GM12878 (cell line): ENCODE measurements at regions not wholly inside any gene's neighbourhood (a gene's known extent, or its start where the extent isn't known, plus 50 kb on each side); places are given as distances from the start of the nearest gene placed in this dataset.
A peak's percentile ranks its signal among the peaks of the same experiment; 100 is the strongest.

Experiments used
- ATAC-seq: fragments of 200-7000 bp; cut with Tn5 transposase; 3 replicates; pipeline ENCODE4 v1.9.1; 2020; ENCODE audit warnings: mild to moderate bottlenecking, moderate library complexity
- BruUV-seq: library from RNA; stranded (reverse); fragments of 400-500 nt; replicated peaks from 2 replicates; lab custom pipeline; 2021; lab: Mats Ljungman, UMichigan
- CTCF ChIA-PET: fragments of 300-600 bp; sonication (Branson Sonifier 250); formaldehyde crosslinking; extraction: SDS; loops from one replicate; lab custom pipeline; 2021; ENCODE audit warnings: inconsistent platforms; lab: Yijun Ruan, JAX
- POLR2A ChIA-PET: fragments of 350-600 bp; formaldehyde crosslinking; extraction: SDS; loops from one replicate; lab custom pipeline; 2021; ENCODE audit warnings: inconsistent platforms; lab: Charles Lee
- RAD21 ChIA-PET: fragments of 300-600 bp; sonication (Branson Sonifier 250); formaldehyde crosslinking; loops from one replicate; lab custom pipeline; 2023; ENCODE audit warnings: antibody characterized with exemption; ENCODE audit not compliant: unreplicated experiment; lab: Charles Lee
- SMC1A ChIA-PET: fragments of 300-600 bp; sonication (Branson Sonifier 250); formaldehyde crosslinking; loops from one replicate; lab custom pipeline; 2023; ENCODE audit not compliant: unreplicated experiment, uncharacterized antibody; lab: Charles Lee
- DNase-seq: peaks from one replicate; pipeline ENCODE4 v3.0.0-alpha.2; 2011; ENCODE audit warnings: low read depth, low spot score
- FAIRE-seq: peaks from 3 replicates; lab custom pipeline; 2011; peaks lifted over from hg19 to GRCh38; lab: Jason Lieb, UNC
- H2AFZ ChIP-seq: 2 replicates; pipeline ENCODE4 v1.6.0; 2011; ENCODE audit warnings: low read depth, low read length, control low read depth; ENCODE audit not compliant: control insufficient read depth
- H3K27ac ChIP-seq: 2 replicates; pipeline ENCODE4 v1.5.1; 2011; ENCODE audit warnings: control low read depth; ENCODE audit not compliant: control insufficient read depth, insufficient read depth
- H3K27me3 ChIP-seq, 2 experiments: replicated peaks in 1 of 2; 2 replicates each; pipeline versions ENCODE4 v1.6.0 to v1.6.1; 2011; ENCODE audit warnings: low read length in 1 of 2; ENCODE audit not compliant: control insufficient read depth in 2 of 2, insufficient read depth in 2 of 2
- H3K36me3 ChIP-seq, 2 experiments: 2 replicates each; pipeline ENCODE4 v1.5.1; 2011; ENCODE audit warnings: low read length in 1 of 2; ENCODE audit not compliant: control insufficient read depth in 2 of 2, insufficient read depth in 2 of 2
- H3K4me1 ChIP-seq: 2 replicates; pipeline ENCODE4 v1.6.1; 2011; ENCODE audit warnings: mild to moderate bottlenecking, low read length, moderate library complexity, mixed read lengths; ENCODE audit not compliant: control insufficient read depth, insufficient read depth
- H3K4me2 ChIP-seq: 2 replicates; pipeline ENCODE4 v1.6.0; 2011; ENCODE audit warnings: control low read depth; ENCODE audit not compliant: control insufficient read depth, insufficient read depth
- H3K4me3 ChIP-seq: fragments of 200-600 bp; sonication (generic); 2 replicates; pipeline ENCODE4 v1.5.1; 2016
- H3K79me2 ChIP-seq: 2 replicates; pipeline ENCODE4 v1.6.0; 2011; ENCODE audit warnings: low read length; ENCODE audit not compliant: control insufficient read depth, insufficient read depth
- H3K9ac ChIP-seq: 2 replicates; pipeline ENCODE4 v1.8.0; 2011; ENCODE audit warnings: low read length, control low read depth, mixed read lengths; ENCODE audit not compliant: control insufficient read depth, insufficient read depth
- H3K9me3 ChIP-seq: replicated peaks from 3 replicates; pipeline ENCODE4 v1.5.1; 2011; ENCODE audit warnings: mild to moderate bottlenecking, low read length; ENCODE audit not compliant: control insufficient read depth, insufficient read depth
- H4K20me1 ChIP-seq: 2 replicates; pipeline ENCODE4 v1.6.0; 2011; ENCODE audit not compliant: control insufficient read depth, insufficient read depth
- CTCF ChIP-seq, 3 experiments: IDR thresholded peaks in 2 of 3; conservative IDR thresholded peaks in 1 of 3; 2 replicates each; pipeline ENCODE4 v1.5.1; 2011; ENCODE audit warnings: low read depth in 3 of 3, low read length in 3 of 3, mild to moderate bottlenecking in 3 of 3, control low read depth in 2 of 3, moderate library complexity in 2 of 3, inconsistent platforms in 1 of 3, mixed read lengths in 1 of 3; ENCODE audit not compliant: control insufficient read depth in 2 of 3, insufficient read depth in 1 of 3; ENCODE audit errors: extremely low read depth in 1 of 3
- ELK1 ChIP-seq: IDR thresholded peaks from 2 replicates; pipeline ENCODE4 v1.6.1; 2012; ENCODE audit warnings: low read depth, low read length, improper control_type of control experiment
- SIN3A ChIP-seq: IDR thresholded peaks from 2 replicates; pipeline ENCODE4 v1.6.1; 2012; ENCODE audit warnings: low read depth, low read length, improper control_type of control experiment
- SMAD1 ChIP-seq: fragments of 450-650 bp; IDR thresholded peaks from 2 replicates; pipeline ENCODE4 v1.6.1; 2018; ENCODE audit warnings: mild to moderate bottlenecking, low read depth; ENCODE audit not compliant: partially characterized antibody
- ZBED1 ChIP-seq: IDR thresholded peaks from 2 replicates; pipeline ENCODE4 v1.6.1; 2016; ENCODE audit warnings: borderline replicate concordance
- ZNF384 ChIP-seq: IDR thresholded peaks from 2 replicates; pipeline ENCODE4 v1.6.1; 2012; ENCODE audit warnings: low read depth, mild to moderate bottlenecking, low read length, improper control_type of control experiment, borderline replicate concordance
- WGBS: methylation state at CpG from one replicate; pipeline ENCODE4 v1.1.6; 2016; ENCODE audit warnings: low lambda C conversion rate; ENCODE audit not compliant: insufficient replicate concordance, insufficient coverage; ENCODE audit errors: missing lambda C conversion rate; 5-methylcytosine and 5-hydroxymethylcytosine counted together
- in situ Hi-C: fragments of 300-500 bp; cut with MboI; formaldehyde crosslinking; loops from 9 replicates; pipeline ENCODE4 v1.14.3; 2018; ENCODE audit warnings: mixed read lengths
- intact Hi-C: fragments of 100-400 bp; cut with micrococcal nuclease; formaldehyde crosslinking; loops from one replicate; pipeline ENCODE4 v1.14.2; 2022; ENCODE audit not compliant: unreplicated experiment
- TF ChIP-seq, protein P1 (sequence below): IDR thresholded peaks from 2 replicates; pipeline ENCODE4 v1.6.1; 2012; ENCODE audit warnings: mild to moderate bottlenecking, low read depth, low read length

- intact Hi-C loops (no loop called here), in situ Hi-C loops (no loop called here)
- ChIA-PET CTCF (no interaction called here), RAD21 (no interaction called here), SMC1A (no interaction called here), POLR2A (no interaction called here)
- no peak for ATAC-seq
- Histone ChIP-seq H3K27me3 (no peaks in the 10 kb centered on the region; a peak in 1 of 4 replicates), H2AFZ (no peak overlapping the region), H4K20me1 (no peaks in the 10 kb centered on the region), H3K4me3 (no peak overlapping the region), H3K27ac (no peak overlapping the region), H3K36me3 (no peaks in the 10 kb centered on the region), H3K79me2 (no peaks in the 10 kb centered on the region), H3K9me3 (no peaks in the 10 kb centered on the region), H3K4me1 (no peaks in the 10 kb centered on the region), H3K4me2 (no peak overlapping the region), H3K9ac (no peak overlapping the region)
- BruUV-seq, result no TSS peak
- 18% methylated on average over 2 of the region's 2 CpGs for WGBS
- no peak for FAIRE-seq
- TF ChIP-seq CTCF (IDR thresholded peaks at IDR 0.05 in 2 of 3, conservative IDR thresholded peaks at IDR 0.05 in 1 of 3; ENCODE audit: control insufficient read depth in 2 of 3, extremely low read depth in 1 of 3, insufficient read depth in 1 of 3, low read depth in 3 of 3, low read length in 3 of 3) (0 out of 6 replicates have a peak, but pooled peaks of 1 of the 3 experiments have one; percentile 13), SMAD1 (no peak)
- no peak for DNase-seq
Measured at GRCh38 chr10:44457259-44457658, 72.4 kb upstream of the CXCL12 start.

DNA sequence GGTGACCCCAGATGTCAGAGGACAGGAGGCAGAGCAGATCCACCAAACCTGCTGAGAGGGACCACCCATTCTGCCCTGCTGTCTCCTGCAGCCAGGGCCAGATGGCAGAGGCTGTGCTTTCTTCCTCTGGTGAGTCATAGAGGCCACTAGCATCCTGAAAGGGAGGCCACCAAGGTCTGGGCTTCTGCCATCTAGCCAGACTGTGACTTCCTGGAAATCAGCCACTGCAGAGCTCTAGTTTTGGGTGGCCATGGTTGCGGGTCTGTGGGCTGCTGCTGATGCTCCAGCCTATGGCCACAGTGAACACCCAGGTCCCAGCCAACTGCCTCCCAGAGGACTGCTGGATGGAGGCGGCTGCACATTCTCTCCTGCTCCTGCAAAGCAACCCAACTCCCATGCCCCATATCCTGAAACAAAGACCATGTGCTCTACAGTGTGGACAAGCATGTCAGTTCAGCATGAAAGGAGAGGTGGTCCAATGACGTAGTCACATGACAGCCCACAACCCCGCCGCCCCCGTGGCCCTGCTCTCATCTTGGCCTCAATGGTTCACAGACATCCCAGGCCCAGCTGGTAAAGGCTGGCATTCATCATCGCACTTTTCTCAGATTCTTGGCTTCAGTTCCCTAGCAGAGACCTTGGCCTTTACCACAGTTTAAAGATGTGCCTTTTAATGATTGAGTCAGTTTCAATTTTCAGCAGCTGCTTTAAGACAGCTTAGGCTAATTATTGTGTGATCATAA lies 73.9 kb upstream of the CXCL12 start:
- Histone ChIP-seq H3K27me3 (no peaks in the 10 kb centered on the region; a peak in 1 of 4 replicates), H3K79me2 (no peaks in the 10 kb centered on the region), H3K4me1 (no peaks in the 10 kb centered on the region), H3K9me3 (no peaks in the 10 kb centered on the region), H3K27ac (no peak overlapping the region), H3K4me3 (no peak overlapping the region), H3K9ac (no peak overlapping the region), H3K4me2 (no peak overlapping the region), H4K20me1 (no peaks in the 10 kb centered on the region), H2AFZ (no peak overlapping the region), H3K36me3 (no peaks in the 10 kb centered on the region)
- in situ Hi-C loops, result no loop called here
- CTCF ChIA-PET, result no interaction called here
- WGBS, result 23% methylated on average over 7 of the region's 7 CpGs
- intact Hi-C loops, result no loop called here
- POLR2A ChIA-PET, result no interaction called here
- DNase-seq, result no peak
- BruUV-seq, result no TSS peak
- FAIRE-seq, result no peak
- SMC1A ChIA-PET, result no interaction called here
- ATAC-seq, result no peak
- RAD21 ChIA-PET, result no interaction called here
- TF ChIP-seq ZBED1, result no peak
- no peak for TF ChIP-seq ZNF384
- TF ChIP-seq, protein P1, sequence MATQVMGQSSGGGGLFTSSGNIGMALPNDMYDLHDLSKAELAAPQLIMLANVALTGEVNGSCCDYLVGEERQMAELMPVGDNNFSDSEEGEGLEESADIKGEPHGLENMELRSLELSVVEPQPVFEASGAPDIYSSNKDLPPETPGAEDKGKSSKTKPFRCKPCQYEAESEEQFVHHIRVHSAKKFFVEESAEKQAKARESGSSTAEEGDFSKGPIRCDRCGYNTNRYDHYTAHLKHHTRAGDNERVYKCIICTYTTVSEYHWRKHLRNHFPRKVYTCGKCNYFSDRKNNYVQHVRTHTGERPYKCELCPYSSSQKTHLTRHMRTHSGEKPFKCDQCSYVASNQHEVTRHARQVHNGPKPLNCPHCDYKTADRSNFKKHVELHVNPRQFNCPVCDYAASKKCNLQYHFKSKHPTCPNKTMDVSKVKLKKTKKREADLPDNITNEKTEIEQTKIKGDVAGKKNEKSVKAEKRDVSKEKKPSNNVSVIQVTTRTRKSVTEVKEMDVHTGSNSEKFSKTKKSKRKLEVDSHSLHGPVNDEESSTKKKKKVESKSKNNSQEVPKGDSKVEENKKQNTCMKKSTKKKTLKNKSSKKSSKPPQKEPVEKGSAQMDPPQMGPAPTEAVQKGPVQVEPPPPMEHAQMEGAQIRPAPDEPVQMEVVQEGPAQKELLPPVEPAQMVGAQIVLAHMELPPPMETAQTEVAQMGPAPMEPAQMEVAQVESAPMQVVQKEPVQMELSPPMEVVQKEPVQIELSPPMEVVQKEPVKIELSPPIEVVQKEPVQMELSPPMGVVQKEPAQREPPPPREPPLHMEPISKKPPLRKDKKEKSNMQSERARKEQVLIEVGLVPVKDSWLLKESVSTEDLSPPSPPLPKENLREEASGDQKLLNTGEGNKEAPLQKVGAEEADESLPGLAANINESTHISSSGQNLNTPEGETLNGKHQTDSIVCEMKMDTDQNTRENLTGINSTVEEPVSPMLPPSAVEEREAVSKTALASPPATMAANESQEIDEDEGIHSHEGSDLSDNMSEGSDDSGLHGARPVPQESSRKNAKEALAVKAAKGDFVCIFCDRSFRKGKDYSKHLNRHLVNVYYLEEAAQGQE, result no peak
- TF ChIP-seq ELK1, result no peak
- TF ChIP-seq SIN3A, result no peak
